ENCODE measurements at regions not wholly inside any gene's neighbourhood (a gene's known extent, or its start where the extent isn't known, plus 50 kb on each side); places are given as distances from the start of the nearest gene placed in this dataset.

DNA sequence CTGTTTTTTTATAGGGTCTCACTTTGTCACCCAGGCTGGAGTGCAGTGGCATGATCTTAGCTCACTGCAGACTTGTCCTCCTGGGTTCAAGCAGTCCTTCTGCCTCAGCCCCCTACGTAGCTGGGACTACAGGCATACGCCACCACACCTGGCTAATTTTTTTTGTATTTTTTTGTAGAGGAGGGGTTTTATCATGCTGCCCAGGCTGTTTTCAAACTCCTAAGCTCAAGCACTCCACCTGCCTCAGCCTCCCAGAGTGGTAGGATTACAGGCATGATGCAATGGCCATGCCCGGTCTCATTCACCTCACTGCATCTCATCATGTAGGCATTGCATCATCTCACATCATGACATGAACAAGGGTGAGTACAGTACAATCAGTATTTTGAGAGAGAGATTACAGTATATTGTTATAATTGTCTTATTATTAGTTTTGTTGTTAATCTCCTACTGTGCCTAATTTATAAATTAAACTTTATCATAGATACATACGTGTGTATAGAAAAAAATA lies 74.3 kb upstream of the EOMES start:
- TF ChIP-seq, protein P1, sequence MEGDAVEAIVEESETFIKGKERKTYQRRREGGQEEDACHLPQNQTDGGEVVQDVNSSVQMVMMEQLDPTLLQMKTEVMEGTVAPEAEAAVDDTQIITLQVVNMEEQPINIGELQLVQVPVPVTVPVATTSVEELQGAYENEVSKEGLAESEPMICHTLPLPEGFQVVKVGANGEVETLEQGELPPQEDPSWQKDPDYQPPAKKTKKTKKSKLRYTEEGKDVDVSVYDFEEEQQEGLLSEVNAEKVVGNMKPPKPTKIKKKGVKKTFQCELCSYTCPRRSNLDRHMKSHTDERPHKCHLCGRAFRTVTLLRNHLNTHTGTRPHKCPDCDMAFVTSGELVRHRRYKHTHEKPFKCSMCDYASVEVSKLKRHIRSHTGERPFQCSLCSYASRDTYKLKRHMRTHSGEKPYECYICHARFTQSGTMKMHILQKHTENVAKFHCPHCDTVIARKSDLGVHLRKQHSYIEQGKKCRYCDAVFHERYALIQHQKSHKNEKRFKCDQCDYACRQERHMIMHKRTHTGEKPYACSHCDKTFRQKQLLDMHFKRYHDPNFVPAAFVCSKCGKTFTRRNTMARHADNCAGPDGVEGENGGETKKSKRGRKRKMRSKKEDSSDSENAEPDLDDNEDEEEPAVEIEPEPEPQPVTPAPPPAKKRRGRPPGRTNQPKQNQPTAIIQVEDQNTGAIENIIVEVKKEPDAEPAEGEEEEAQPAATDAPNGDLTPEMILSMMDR (IDR thresholded peaks at IDR 0.05; ENCODE audit: unreplicated experiment): no peak
- no peaks in the 10 kb centered on the region for H3K36me3 Mint-ChIP-seq (ENCODE audit: insufficient read depth)
- DNase-seq (ENCODE audit: low spot score, unreplicated experiment): no peak
- no peak overlapping the region for H3K27ac Mint-ChIP-seq
- H3K4me1 Mint-ChIP-seq (ENCODE audit: low read depth): no peaks in the 10 kb centered on the region
- no peaks in the 10 kb centered on the region for H3K9me3 Mint-ChIP-seq (ENCODE audit: low read depth)
- H3K27me3 Mint-ChIP-seq: no peaks in the 10 kb centered on the region
- H3K4me3 Mint-ChIP-seq (ENCODE audit: low read depth): no peak overlapping the region

DNA sequence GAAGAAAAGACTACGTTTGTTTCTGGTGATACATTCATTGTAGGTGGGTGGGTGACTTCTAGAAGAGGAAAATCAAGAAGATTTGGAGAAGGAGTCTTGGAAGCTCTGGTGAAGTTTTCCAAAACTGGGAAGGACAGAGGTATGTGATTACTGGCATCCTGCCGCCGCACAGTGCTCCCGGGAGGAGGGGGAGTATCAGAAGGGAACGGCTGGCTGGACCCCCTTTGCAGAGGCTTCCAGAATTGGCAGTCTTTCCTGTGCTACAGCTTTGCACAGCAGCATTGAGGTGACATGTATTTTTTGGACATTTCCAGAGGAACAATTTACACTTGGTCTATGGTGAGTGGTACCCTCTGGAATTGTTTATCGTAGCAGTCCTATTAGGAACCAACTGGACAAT lies 75.7 kb upstream of the EOMES start:
- Mint-ChIP-seq H3K36me3 (ENCODE audit: insufficient read depth) (no peaks in the 10 kb centered on the region), H3K4me3 (ENCODE audit: low read depth) (no peak overlapping the region), H3K9me3 (ENCODE audit: low read depth) (no peaks in the 10 kb centered on the region), H3K4me1 (ENCODE audit: low read depth) (no peaks in the 10 kb centered on the region), H3K27ac (no peak overlapping the region), H3K27me3 (no peaks in the 10 kb centered on the region)
- DNase-seq (ENCODE audit: low spot score, unreplicated experiment): no peak
- TF ChIP-seq, protein P1 (IDR thresholded peaks at IDR 0.05; ENCODE audit: unreplicated experiment): no peak

DNA sequence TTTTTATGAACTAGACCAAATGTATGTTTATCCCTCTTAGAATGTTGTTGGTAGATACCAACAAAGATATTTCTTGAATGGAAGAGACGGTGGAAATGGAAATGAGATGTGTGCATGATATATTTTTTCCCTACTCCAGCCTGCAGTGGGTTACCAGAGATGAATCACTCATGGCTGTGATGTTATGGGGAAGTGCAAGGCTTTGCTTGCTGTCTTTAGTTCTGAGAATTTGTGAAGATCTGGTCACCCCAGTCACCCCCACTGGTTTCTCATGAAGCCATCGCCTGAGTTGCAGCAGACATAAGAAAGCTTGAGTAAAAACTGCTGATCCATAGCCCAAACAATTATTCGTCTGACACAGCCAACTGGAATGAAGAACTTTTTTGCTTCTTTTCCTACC lies 78.1 kb upstream of the EOMES start:
- TF ChIP-seq, protein P1 (IDR thresholded peaks at IDR 0.05; ENCODE audit: unreplicated experiment): no peak
- Mint-ChIP-seq H3K27me3 (no peaks in the 10 kb centered on the region), H3K27ac (no peak overlapping the region), H3K4me3 (ENCODE audit: low read depth) (no peak overlapping the region), H3K4me1 (ENCODE audit: low read depth) (no peaks in the 10 kb centered on the region), H3K36me3 (ENCODE audit: insufficient read depth) (no peaks in the 10 kb centered on the region), H3K9me3 (ENCODE audit: low read depth) (no peaks in the 10 kb centered on the region)
- DNase-seq (ENCODE audit: low spot score, unreplicated experiment): no peak

DNA sequence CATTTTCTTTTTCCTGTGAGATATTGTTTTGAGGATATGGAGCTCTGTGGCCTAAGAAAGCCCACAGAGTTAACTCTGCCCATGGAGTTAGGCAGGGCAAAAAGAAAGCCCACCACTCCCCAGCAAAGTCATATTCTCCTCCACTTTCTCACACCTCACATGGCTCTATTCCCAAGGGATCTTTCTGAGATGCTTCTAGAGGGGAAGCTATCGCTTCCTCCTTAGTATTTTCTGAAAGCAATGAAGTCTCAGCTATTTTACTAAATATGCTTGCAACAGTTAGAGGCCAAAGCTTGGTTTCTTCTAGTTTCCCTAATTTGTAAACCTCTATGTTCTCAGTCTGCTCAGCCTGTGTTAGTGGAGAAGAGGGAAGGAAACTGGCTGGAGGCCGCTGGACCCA lies 80.3 kb upstream of the EOMES start:
- Mint-ChIP-seq H3K4me1 (ENCODE audit: low read depth) (no peaks in the 10 kb centered on the region), H3K4me3 (ENCODE audit: low read depth) (no peak overlapping the region), H3K27ac (no peak overlapping the region), H3K27me3 (no peaks in the 10 kb centered on the region), H3K9me3 (ENCODE audit: low read depth) (no peaks in the 10 kb centered on the region), H3K36me3 (ENCODE audit: insufficient read depth) (no peaks in the 10 kb centered on the region)
- TF ChIP-seq, protein P1 (IDR thresholded peaks at IDR 0.05; ENCODE audit: unreplicated experiment): no peak
- DNase-seq (ENCODE audit: low spot score, unreplicated experiment): no peak

DNA sequence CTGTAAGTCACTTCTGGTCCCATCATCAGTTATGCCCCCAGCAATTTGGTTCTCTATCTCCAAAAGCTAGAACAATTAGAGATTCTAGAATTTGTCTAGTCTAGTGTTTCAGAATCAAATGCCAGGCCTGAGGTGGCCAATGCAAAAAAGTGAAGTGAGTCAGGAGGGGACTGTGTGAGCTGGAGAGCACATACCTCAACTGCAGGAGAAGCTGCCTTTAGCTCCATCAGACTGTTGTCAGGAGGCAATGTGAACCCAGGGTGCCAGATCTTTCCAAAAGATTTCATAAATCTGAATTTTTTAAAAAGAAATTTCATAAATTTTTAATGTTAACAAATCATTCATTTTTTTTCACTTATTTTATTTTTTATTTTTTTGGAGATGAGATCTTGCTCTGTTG lies 80.7 kb upstream of the EOMES start:
- no peaks in the 10 kb centered on the region for H3K27me3 Mint-ChIP-seq
- no peak overlapping the region for H3K4me3 Mint-ChIP-seq (ENCODE audit: low read depth)
- TF ChIP-seq, protein P1 (IDR thresholded peaks at IDR 0.05; ENCODE audit: unreplicated experiment): no peak
- no peak for DNase-seq (ENCODE audit: low spot score, unreplicated experiment)
- no peak overlapping the region for H3K27ac Mint-ChIP-seq
- H3K9me3 Mint-ChIP-seq (ENCODE audit: low read depth): no peaks in the 10 kb centered on the region
- H3K4me1 Mint-ChIP-seq (ENCODE audit: low read depth): no peaks in the 10 kb centered on the region
- H3K36me3 Mint-ChIP-seq (ENCODE audit: insufficient read depth): no peaks in the 10 kb centered on the region

Measured in progenitor cell of endocrine pancreas (in vitro differentiated cells).